ENCODE measurements at regions not wholly inside any gene's neighbourhood (a gene's known extent, or its start where the extent isn't known, plus 50 kb on each side); places are given as distances from the start of the nearest gene placed in this dataset.

- TF ChIP-seq CTCF (conservative IDR thresholded peaks at IDR 0.05), result no peak
- Histone ChIP-seq H3K4me1 (ENCODE audit: control insufficient read depth, insufficient read depth, low read length) (no peaks in the 10 kb centered on the region), H3K4me3 (ENCODE audit: low read length) (no peak overlapping the region), H3K9me3 (ENCODE audit: control insufficient read depth, low read length) (no peaks in the 10 kb centered on the region), H3K9ac (ENCODE audit: extremely low read depth, low read length, poor library complexity, severe bottlenecking) (no peak overlapping the region), H3K36me3 (ENCODE audit: control insufficient read depth, insufficient read depth, low read length) (no peaks in the 10 kb centered on the region), H3K27me3 (ENCODE audit: control insufficient read depth, insufficient read depth, low read length, poor library complexity, severe bottlenecking) (no peaks in the 10 kb centered on the region), H3K27ac (ENCODE audit: low read depth, low read length) (no peak overlapping the region)
- DNase-seq, result no peak
- Mint-ChIP-seq H3K4me1 (peaks cover 10% of the 10 kb centered on the region), H3K36me3 (ENCODE audit: low read depth) (no peaks in the 10 kb centered on the region), H3K27me3 (ENCODE audit: insufficient read depth) (peaks cover 3% of the 10 kb centered on the region), H3K27ac (no peak overlapping the region), H3K9me3 (no peaks in the 10 kb centered on the region), H3K4me3 (no peak overlapping the region)
- whole genome bisulfite sequencing, 2 experiments (ENCODE audit: insufficient coverage in 1 of 2, insufficient read length in 1 of 2), result 89% methylated on average over 2 of the region's 2 CpGs; no CpG with 5 or more reads in 1 of the 2 experiments
Measured at GRCh38 chr3:40837300-40837699, 312.5 kb downstream of the ZNF621 start.

- peaks cover 21% of the 10 kb centered on the region for H3K4me1 Mint-ChIP-seq
- no peaks in the 10 kb centered on the region for H3K27me3 ChIP-seq (ENCODE audit: control insufficient read depth, insufficient read depth, low read length, poor library complexity, severe bottlenecking)
- no peaks in the 10 kb centered on the region for H3K4me1 ChIP-seq (ENCODE audit: control insufficient read depth, insufficient read depth, low read length)
- TF ChIP-seq CTCF (conservative IDR thresholded peaks at IDR 0.05), result no peak
- H3K9ac ChIP-seq (ENCODE audit: extremely low read depth, low read length, poor library complexity, severe bottlenecking), result no peak overlapping the region
- H3K9me3 Mint-ChIP-seq, result no peaks in the 10 kb centered on the region
- no peak overlapping the region for H3K27ac Mint-ChIP-seq
- WGBS, 2 experiments (ENCODE audit: insufficient coverage in 1 of 2, insufficient read length in 1 of 2), result 93% methylated on average over 1 of the region's 1 CpG; no CpG with 5 or more reads in 1 of the 2 experiments
- H3K4me3 ChIP-seq (ENCODE audit: low read length), result no peak overlapping the region
- H3K9me3 ChIP-seq (ENCODE audit: control insufficient read depth, low read length), result no peaks in the 10 kb centered on the region
- H3K27me3 Mint-ChIP-seq (ENCODE audit: insufficient read depth), result no peaks in the 10 kb centered on the region
- no peak overlapping the region for H3K4me3 Mint-ChIP-seq
- no peak overlapping the region for H3K27ac ChIP-seq (ENCODE audit: low read depth, low read length)
- DNase-seq, result no peak
- no peaks in the 10 kb centered on the region for H3K36me3 ChIP-seq (ENCODE audit: control insufficient read depth, insufficient read depth, low read length)
- no peaks in the 10 kb centered on the region for H3K36me3 Mint-ChIP-seq (ENCODE audit: low read depth)
Measured at GRCh38 chr3:40841131-40841530, 316.4 kb downstream of the ZNF621 start.

- Histone ChIP-seq H3K27ac (ENCODE audit: low read depth, low read length) (no peak overlapping the region), H3K9ac (ENCODE audit: extremely low read depth, low read length, poor library complexity, severe bottlenecking) (no peak overlapping the region), H3K4me3 (ENCODE audit: low read length) (no peak overlapping the region), H3K27me3 (ENCODE audit: control insufficient read depth, insufficient read depth, low read length, poor library complexity, severe bottlenecking) (no peaks in the 10 kb centered on the region), H3K9me3 (ENCODE audit: control insufficient read depth, low read length) (no peaks in the 10 kb centered on the region), H3K36me3 (ENCODE audit: control insufficient read depth, insufficient read depth, low read length) (no peaks in the 10 kb centered on the region), H3K4me1 (ENCODE audit: control insufficient read depth, insufficient read depth, low read length) (no peaks in the 10 kb centered on the region)
- Mint-ChIP-seq H3K4me1 (peaks cover 23% of the 10 kb centered on the region), H3K27ac (no peak overlapping the region), H3K36me3 (ENCODE audit: low read depth) (no peaks in the 10 kb centered on the region), H3K9me3 (no peaks in the 10 kb centered on the region), H3K4me3 (no peak overlapping the region), H3K27me3 (ENCODE audit: insufficient read depth) (no peaks in the 10 kb centered on the region)
- DNase-seq, result no peak
- TF ChIP-seq CTCF (conservative IDR thresholded peaks at IDR 0.05), result no peak
Measured at GRCh38 chr3:40841570-40842109, 316.9 kb downstream of the ZNF621 start.

Data from endodermal cell (in vitro differentiated cells).